ENCODE measurements at regions not wholly inside any gene's neighbourhood (a gene's known extent, or its start where the extent isn't known, plus 50 kb on each side); places are given as distances from the start of the nearest gene placed in this dataset.

DNA sequence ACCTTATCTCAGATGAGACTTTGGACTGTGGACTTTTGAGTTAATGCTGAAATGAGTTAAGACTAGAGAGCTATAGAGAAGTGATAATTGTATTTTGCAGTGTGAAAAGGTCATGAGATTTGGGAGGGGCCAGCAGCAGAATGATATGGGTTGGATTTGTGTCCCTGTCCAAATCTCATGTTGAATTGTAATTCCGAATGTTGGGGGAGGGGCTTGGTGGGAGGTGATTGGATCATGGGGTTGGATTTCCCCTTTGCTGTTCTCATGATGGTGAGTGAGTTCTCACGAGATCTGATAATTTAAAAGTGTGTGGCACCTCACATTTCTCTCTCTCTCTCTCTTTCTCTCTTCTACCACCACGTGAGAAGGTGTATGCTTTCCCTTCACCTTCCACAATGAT, 777.8 kb upstream of the LUZP2 start:
- Histone ChIP-seq H3K27ac (no peak overlapping the region), H3K4me1 (replicated peaks in 1 of 2) (no peaks in the 10 kb centered on the region), H3K9me3 (replicated peaks in 1 of 3) (no peaks in the 10 kb centered on the region), H3K4me3 (no peak overlapping the region), H3K27me3 (no peaks in the 10 kb centered on the region), H3K36me3 (replicated peaks in 1 of 2) (no peaks in the 10 kb centered on the region)
- DNase-seq, result no peak
- TF ChIP-seq, protein P1, sequence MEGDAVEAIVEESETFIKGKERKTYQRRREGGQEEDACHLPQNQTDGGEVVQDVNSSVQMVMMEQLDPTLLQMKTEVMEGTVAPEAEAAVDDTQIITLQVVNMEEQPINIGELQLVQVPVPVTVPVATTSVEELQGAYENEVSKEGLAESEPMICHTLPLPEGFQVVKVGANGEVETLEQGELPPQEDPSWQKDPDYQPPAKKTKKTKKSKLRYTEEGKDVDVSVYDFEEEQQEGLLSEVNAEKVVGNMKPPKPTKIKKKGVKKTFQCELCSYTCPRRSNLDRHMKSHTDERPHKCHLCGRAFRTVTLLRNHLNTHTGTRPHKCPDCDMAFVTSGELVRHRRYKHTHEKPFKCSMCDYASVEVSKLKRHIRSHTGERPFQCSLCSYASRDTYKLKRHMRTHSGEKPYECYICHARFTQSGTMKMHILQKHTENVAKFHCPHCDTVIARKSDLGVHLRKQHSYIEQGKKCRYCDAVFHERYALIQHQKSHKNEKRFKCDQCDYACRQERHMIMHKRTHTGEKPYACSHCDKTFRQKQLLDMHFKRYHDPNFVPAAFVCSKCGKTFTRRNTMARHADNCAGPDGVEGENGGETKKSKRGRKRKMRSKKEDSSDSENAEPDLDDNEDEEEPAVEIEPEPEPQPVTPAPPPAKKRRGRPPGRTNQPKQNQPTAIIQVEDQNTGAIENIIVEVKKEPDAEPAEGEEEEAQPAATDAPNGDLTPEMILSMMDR (IDR thresholded peaks at IDR 0.05), result no peak
- no peak for TF ChIP-seq POLR2A (IDR thresholded peaks at IDR 0.05)
- 83 to 92% (median 85%) methylated on average over 3 of the region's 3 CpGs for WGBS, 4 donors
- intact Hi-C loops (cut with DNase I), result no loop called here

DNA sequence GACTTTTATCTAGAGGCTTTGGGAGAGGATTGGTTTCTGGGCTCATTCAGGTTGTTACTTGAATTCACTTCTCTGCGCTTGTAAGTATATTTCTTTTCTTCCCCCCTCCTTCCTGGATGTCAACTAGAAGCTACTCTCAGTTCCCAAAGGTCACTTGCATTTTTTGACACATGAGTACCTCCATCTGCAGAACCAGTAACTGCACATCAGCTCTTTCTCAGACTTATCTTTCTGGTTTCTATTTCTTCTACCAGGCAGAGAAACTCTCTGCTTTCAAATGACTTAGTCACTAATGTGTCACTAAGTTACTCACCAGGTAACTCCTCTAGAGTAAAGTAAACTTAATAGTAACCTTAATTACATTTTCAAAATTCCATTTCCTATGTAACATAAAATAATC, 773.0 kb upstream of the LUZP2 start:
- no peaks in the 10 kb centered on the region for H3K4me1 ChIP-seq (replicated peaks in 1 of 2)
- no peaks in the 10 kb centered on the region for H3K27me3 ChIP-seq
- DNase-seq, result no peak
- no peak overlapping the region for H3K4me3 ChIP-seq
- H3K9me3 ChIP-seq (replicated peaks in 1 of 3), result no peaks in the 10 kb centered on the region
- intact Hi-C loops (cut with DNase I), result no loop called here
- no peak for TF ChIP-seq POLR2A (IDR thresholded peaks at IDR 0.05)
- TF ChIP-seq, protein P1 (IDR thresholded peaks at IDR 0.05), result no peak
- WGBS, 4 donors, result 93 to 100% (median 98%) methylated on average over 1 of the region's 1 CpG
- H3K27ac ChIP-seq, result no peak overlapping the region
- H3K36me3 ChIP-seq (replicated peaks in 1 of 2), result no peaks in the 10 kb centered on the region

GRCh38 chr11:23725752-23726151, 771.1 kb upstream of the LUZP2 start:
- no peak overlapping the region for H3K4me3 ChIP-seq
- no peaks in the 10 kb centered on the region for H3K36me3 ChIP-seq (replicated peaks in 1 of 2)
- no peaks in the 10 kb centered on the region for H3K4me1 ChIP-seq (replicated peaks in 1 of 2)
- no peak for DNase-seq
- no peaks in the 10 kb centered on the region for H3K27me3 ChIP-seq
- intact Hi-C loops (cut with DNase I), result no loop called here
- 84 to 92% (median 90%) methylated on average over 5 of the region's 5 CpGs for WGBS, 4 donors
- H3K27ac ChIP-seq, result no peak overlapping the region
- TF ChIP-seq, protein P1 (IDR thresholded peaks at IDR 0.05), result no peak
- no peak for TF ChIP-seq POLR2A (IDR thresholded peaks at IDR 0.05)
- H3K9me3 ChIP-seq (replicated peaks in 1 of 3), result no peaks in the 10 kb centered on the region

- Histone ChIP-seq H3K4me1 (replicated peaks in 1 of 2) (no peaks in the 10 kb centered on the region), H3K27me3 (no peaks in the 10 kb centered on the region), H3K4me3 (no peak overlapping the region), H3K27ac (no peak overlapping the region), H3K36me3 (replicated peaks in 1 of 2) (no peaks in the 10 kb centered on the region), H3K9me3 (replicated peaks in 1 of 3) (no peaks in the 10 kb centered on the region)
- intact Hi-C loops (cut with DNase I), result no loop called here
- TF ChIP-seq, protein P1 (IDR thresholded peaks at IDR 0.05), result no peak
- no peak for TF ChIP-seq POLR2A (IDR thresholded peaks at IDR 0.05)
- no peak for DNase-seq
Measured at GRCh38 chr11:23727387-23727786, 769.5 kb upstream of the LUZP2 start.
